ENCODE measurements at regions not wholly inside any gene's neighbourhood (a gene's known extent, or its start where the extent isn't known, plus 50 kb on each side); places are given as distances from the start of the nearest gene placed in this dataset.

DNA sequence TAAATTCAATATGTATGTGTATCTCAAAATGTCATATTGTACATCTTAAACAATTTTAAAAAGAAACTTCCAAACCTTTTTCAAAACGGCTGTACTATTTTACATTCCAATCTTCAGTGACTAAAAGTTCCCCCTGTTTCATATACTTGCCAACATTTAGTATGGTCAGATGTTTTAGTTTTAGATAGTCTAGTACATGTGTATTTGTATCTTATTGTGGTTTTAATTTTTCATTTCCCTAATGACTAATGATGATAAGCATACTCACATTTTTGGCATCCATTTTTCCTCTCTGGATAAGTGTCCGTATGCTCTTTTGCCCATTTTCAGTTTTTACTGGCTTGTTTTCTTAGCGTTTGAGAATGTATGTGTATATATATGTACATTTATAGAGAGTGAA is 212.2 kb upstream of the MAGEB18 start:
- no peak for TF ChIP-seq CTCF (IDR thresholded peaks at IDR 0.05; ENCODE audit: borderline replicate concordance, insufficient read depth, low read depth, low read length)
- no peak overlapping the region for H3K4me3 ChIP-seq (ENCODE audit: low read depth, low read length)

GRCh38 chrX:25928316-25928715 is 209.8 kb upstream of the MAGEB18 start:
- TF ChIP-seq CTCF (IDR thresholded peaks at IDR 0.05; ENCODE audit: borderline replicate concordance, insufficient read depth, low read depth, low read length), result no peak

GRCh38 chrX:25941087-25941486 is 197.1 kb upstream of the MAGEB18 start:
- no peak overlapping the region for H3K4me3 ChIP-seq (ENCODE audit: low read depth, low read length)
- TF ChIP-seq CTCF (IDR thresholded peaks at IDR 0.05; ENCODE audit: borderline replicate concordance, insufficient read depth, low read depth, low read length), result no peak

More at GRCh38 chrX:25928316-25928715, 209.8 kb upstream of the MAGEB18 start:
- H3K4me3 ChIP-seq (ENCODE audit: low read depth, low read length), result no peak overlapping the region

DNA sequence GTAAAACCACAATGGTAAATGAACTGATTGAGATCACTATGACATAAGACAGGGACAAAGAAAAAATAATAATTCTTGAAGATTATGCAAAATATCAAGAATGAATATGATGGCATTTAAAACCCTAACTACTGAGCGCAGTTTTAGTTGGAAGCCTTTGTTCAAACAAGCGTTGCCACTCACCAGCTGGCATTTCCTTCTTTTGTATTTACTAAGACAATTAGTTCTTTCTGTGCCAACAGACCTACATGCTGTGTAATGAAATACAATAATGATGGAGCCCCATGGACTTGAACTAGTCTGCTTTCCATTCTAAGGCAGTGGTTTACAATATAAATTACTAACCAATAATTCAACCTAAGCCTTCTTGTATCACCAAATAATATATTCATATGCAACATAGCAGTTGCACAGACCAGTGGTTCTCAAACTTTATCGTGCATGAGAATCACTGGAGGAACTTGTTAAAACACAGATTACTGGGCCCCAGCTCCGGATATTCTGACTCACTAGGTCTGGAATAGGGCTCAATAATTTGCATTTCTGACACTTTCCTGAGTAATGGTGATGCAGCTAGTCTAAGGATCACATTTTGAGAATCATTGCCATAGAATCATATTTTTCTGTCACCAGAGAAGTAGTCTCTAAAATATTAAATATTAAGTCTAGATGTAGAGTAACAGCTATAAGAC is 196.4 kb upstream of the MAGEB18 start:
- H3K4me3 ChIP-seq (ENCODE audit: low read depth, low read length), result no peak overlapping the region

GRCh38 chrX:25968920-25969319 is 169.2 kb upstream of the MAGEB18 start:
- H3K4me3 ChIP-seq (ENCODE audit: low read depth, low read length), result no peak overlapping the region
- peak; percentile 59 for TF ChIP-seq CTCF (IDR thresholded peaks at IDR 0.05; ENCODE audit: borderline replicate concordance, insufficient read depth, low read depth, low read length)

More for the DNA sequence above, 196.4 kb upstream of the MAGEB18 start:
- TF ChIP-seq CTCF (IDR thresholded peaks at IDR 0.05; ENCODE audit: borderline replicate concordance, insufficient read depth, low read depth, low read length), result no peak

DNA sequence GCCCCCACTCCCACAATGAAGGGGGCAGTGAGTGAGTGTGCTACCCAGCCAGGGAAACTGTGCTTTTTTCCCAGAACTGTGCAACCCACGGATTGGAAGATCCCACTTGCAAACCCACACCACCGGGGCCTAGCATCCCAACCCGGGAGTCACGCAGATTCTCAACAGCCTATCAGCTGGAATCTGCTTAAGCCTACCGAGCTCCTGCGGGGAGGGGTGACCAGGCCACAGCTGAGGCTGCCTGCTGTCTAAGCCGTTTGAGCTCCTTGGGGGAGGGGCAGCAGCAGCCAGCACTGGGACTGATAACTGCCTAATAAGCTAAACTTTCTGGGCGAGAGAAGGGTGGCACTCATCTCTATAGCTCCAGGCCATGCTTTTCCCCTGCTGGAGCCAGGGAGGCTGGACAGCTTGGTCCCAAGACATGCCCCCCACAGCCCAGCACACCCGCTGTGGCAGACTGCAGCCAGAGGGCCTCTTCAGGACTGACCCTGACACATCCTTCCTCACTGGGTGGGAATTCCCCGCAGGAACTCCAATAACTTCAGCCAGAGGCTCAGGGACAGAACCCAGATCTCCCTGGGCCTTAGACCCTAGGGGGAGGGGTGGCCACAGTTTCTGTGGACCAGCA is 161.3 kb upstream of the MAGEB18 start:
- H3K4me3 ChIP-seq (ENCODE audit: low read depth, low read length), result no peak overlapping the region
- no peak for TF ChIP-seq CTCF (IDR thresholded peaks at IDR 0.05; ENCODE audit: borderline replicate concordance, insufficient read depth, low read depth, low read length)

DNA sequence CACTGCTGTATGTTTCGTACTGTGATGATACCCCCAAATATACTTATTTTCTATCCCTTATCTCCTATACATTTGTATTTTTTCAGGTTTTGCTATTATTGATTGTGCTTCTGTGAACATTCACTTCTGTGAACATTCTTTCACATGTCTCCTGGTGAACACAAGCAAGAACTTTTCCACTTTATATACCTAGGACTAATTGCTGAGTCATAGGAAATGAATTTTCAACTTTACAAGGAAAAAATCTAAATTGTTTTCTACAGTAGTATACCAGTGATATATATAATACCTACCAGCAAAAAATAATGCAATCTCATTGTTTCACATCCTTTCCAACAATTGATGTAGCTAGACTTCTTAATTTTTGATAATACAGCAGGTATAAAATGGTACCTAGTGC is 139.5 kb upstream of the MAGEB18 start:
- TF ChIP-seq CTCF (IDR thresholded peaks at IDR 0.05; ENCODE audit: borderline replicate concordance, insufficient read depth, low read depth, low read length), result no peak
- no peak overlapping the region for H3K4me3 ChIP-seq (ENCODE audit: low read depth, low read length)
